Keratinocyte (primary cell): ENCODE measurements at regions not wholly inside any gene's neighbourhood (a gene's known extent, or its start where the extent isn't known, plus 50 kb on each side); places are given as distances from the start of the nearest gene placed in this dataset.

Experiments
- DNase-seq: peaks from one replicate; pipeline ENCODE4 v3.0.0-alpha.2; 2011; ENCODE audit warnings: low read depth, missing footprints, low spot score
- FAIRE-seq: peaks from 2 replicates; lab custom pipeline; 2011; peaks lifted over from hg19 to GRCh38; lab: Jason Lieb, UNC
- H2AFZ ChIP-seq: 2 replicates; pipeline ENCODE4 v1.6.0; 2012; ENCODE audit warnings: low read length, control low read depth, inconsistent platforms; ENCODE audit not compliant: control insufficient read depth
- H3K27ac ChIP-seq: 2 replicates; pipeline ENCODE4 v1.5.1; 2011; ENCODE audit warnings: low read length; ENCODE audit not compliant: control insufficient read depth, insufficient read depth
- H3K27me3 ChIP-seq: 3 replicates; pipeline ENCODE4 v1.6.0; 2011; ENCODE audit warnings: low read length; ENCODE audit not compliant: control insufficient read depth, insufficient read depth; ENCODE audit errors: extremely low read depth
- H3K36me3 ChIP-seq, 2 experiments: 2 replicates in 1 of 2; 3 replicates in 1 of 2; pipeline ENCODE4 v1.5.1; 2011; ENCODE audit warnings: low read length in 2 of 2, mild to moderate bottlenecking in 1 of 2; ENCODE audit not compliant: control insufficient read depth in 2 of 2, insufficient read depth in 2 of 2; ENCODE audit errors: extremely low read depth in 1 of 2
- H3K4me1 ChIP-seq: 3 replicates; pipeline ENCODE4 v1.5.1; 2011; ENCODE audit warnings: low read length; ENCODE audit not compliant: control insufficient read depth, insufficient read depth; ENCODE audit errors: extremely low read depth
- H3K4me2 ChIP-seq: 3 replicates; pipeline ENCODE4 v1.6.0; 2011; ENCODE audit warnings: low read depth, low read length; ENCODE audit not compliant: control insufficient read depth, insufficient read depth; ENCODE audit errors: extremely low read depth
- H3K4me3 ChIP-seq, 3 experiments: fragments of 200-600 bp in 1 of 3; sonication (generic) in 1 of 3; 2 replicates in 2 of 3; 3 replicates in 1 of 3; pipeline ENCODE4 v1.5.1; 2011 to 2016; ENCODE audit warnings: low read length in 3 of 3, mild to moderate bottlenecking in 3 of 3, control low read depth in 2 of 3, inconsistent platforms in 1 of 3, low read depth in 1 of 3, mixed read lengths in 1 of 3, mixed run types in 1 of 3, moderate library complexity in 1 of 3; ENCODE audit not compliant: control insufficient read depth in 2 of 3, insufficient read depth in 2 of 3; ENCODE audit errors: extremely low read depth in 1 of 3
- H3K79me2 ChIP-seq: 2 replicates; pipeline ENCODE4 v1.6.0; 2012; ENCODE audit warnings: low read length; ENCODE audit not compliant: control insufficient read depth, insufficient read depth
- H3K9ac ChIP-seq: 3 replicates; pipeline ENCODE4 v1.6.0; 2011; ENCODE audit warnings: low read length; ENCODE audit not compliant: control insufficient read depth, insufficient read depth; ENCODE audit errors: extremely low read depth
- H3K9me1 ChIP-seq: 3 replicates; pipeline ENCODE4 v1.6.0; 2011; ENCODE audit warnings: low read length; ENCODE audit not compliant: control insufficient read depth, insufficient read depth; ENCODE audit errors: extremely low read depth
- H3K9me3 ChIP-seq: 2 replicates; pipeline ENCODE4 v1.5.1; 2012; ENCODE audit warnings: low read depth, low read length; ENCODE audit not compliant: control insufficient read depth
- H4K20me1 ChIP-seq: 3 replicates; pipeline ENCODE4 v1.6.0; 2011; ENCODE audit warnings: low read length; ENCODE audit not compliant: control insufficient read depth, insufficient read depth; ENCODE audit errors: extremely low read depth
- EZH2 ChIP-seq: IDR thresholded peaks from one replicate; pipeline ENCODE4 v1.6.1; 2012; ENCODE audit warnings: inconsistent platforms, mild to moderate bottlenecking, low read length, moderate library complexity
- dilution Hi-C: fragments of 300-500 bp; cut with MboI; formaldehyde crosslinking; loops from one replicate; pipeline ENCODE4 v1.7.0; 2020; ENCODE audit warnings: low sequenced_read_pairs; ENCODE audit not compliant: extremely low pct_ligation_motif_present
- TF ChIP-seq, protein P1 (sequence below), 3 experiments: IDR thresholded peaks in 1 of 3; conservative IDR thresholded peaks in 1 of 3; optimal IDR thresholded peaks in 1 of 3; 2 replicates in 2 of 3; 3 replicates in 1 of 3; pipeline versions ENCODE3 to v1.5.1; 2011; ENCODE audit warnings: low read length in 3 of 3, mild to moderate bottlenecking in 3 of 3, moderate library complexity in 2 of 3, control low read depth in 1 of 3, inconsistent platforms in 1 of 3; ENCODE audit not compliant: insufficient read depth in 2 of 3; ENCODE audit errors: extremely low read depth in 1 of 3

DNA sequence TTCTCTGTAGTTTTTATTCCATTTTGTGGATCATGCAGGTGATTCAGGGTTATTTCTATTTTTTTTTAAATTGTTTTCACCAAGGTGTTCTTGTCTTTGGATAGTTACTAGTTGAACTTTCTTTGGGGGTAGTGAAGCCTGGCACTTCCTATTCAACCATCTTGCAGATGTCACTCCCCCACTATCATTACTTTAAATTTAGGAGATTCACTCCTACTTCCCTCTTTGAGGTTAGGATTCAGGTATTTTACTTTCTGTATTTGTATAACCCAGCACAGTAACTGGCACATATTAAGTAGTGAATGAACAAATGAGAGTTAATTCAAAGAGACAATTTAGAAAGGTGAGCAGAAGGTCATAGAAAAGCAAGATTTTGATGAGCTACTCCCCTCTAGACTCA lies 255.6 kb downstream of the ATP23 start:
- no peaks in the 10 kb centered on the region for H4K20me1 ChIP-seq
- FAIRE-seq: no peak
- no peaks in the 10 kb centered on the region for H3K27me3 ChIP-seq
- no peak overlapping the region for H3K4me2 ChIP-seq
- no peaks in the 10 kb centered on the region for H3K9me3 ChIP-seq
- TF ChIP-seq EZH2: no peak
- TF ChIP-seq, protein P1, sequence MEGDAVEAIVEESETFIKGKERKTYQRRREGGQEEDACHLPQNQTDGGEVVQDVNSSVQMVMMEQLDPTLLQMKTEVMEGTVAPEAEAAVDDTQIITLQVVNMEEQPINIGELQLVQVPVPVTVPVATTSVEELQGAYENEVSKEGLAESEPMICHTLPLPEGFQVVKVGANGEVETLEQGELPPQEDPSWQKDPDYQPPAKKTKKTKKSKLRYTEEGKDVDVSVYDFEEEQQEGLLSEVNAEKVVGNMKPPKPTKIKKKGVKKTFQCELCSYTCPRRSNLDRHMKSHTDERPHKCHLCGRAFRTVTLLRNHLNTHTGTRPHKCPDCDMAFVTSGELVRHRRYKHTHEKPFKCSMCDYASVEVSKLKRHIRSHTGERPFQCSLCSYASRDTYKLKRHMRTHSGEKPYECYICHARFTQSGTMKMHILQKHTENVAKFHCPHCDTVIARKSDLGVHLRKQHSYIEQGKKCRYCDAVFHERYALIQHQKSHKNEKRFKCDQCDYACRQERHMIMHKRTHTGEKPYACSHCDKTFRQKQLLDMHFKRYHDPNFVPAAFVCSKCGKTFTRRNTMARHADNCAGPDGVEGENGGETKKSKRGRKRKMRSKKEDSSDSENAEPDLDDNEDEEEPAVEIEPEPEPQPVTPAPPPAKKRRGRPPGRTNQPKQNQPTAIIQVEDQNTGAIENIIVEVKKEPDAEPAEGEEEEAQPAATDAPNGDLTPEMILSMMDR (optimal IDR thresholded peaks at IDR 0.05 in 1 of 3, IDR thresholded peaks at IDR 0.05 in 1 of 3, conservative IDR thresholded peaks at IDR 0.05 in 1 of 3; ENCODE audit: extremely low read depth in 1 of 3, insufficient read depth in 2 of 3, low read length in 3 of 3): no peak
- H3K4me1 ChIP-seq: no peaks in the 10 kb centered on the region
- no peak overlapping the region for H2AFZ ChIP-seq
- no peak overlapping the region for H3K27ac ChIP-seq
- H3K9ac ChIP-seq: no peak overlapping the region
- no peaks in the 10 kb centered on the region for H3K79me2 ChIP-seq
- dilution Hi-C loops: no loop called here
- no peak overlapping the region for H3K4me3 ChIP-seq
- no peaks in the 10 kb centered on the region for H3K36me3 ChIP-seq
- H3K9me1 ChIP-seq: no peaks in the 10 kb centered on the region
- no peak for DNase-seq

DNA sequence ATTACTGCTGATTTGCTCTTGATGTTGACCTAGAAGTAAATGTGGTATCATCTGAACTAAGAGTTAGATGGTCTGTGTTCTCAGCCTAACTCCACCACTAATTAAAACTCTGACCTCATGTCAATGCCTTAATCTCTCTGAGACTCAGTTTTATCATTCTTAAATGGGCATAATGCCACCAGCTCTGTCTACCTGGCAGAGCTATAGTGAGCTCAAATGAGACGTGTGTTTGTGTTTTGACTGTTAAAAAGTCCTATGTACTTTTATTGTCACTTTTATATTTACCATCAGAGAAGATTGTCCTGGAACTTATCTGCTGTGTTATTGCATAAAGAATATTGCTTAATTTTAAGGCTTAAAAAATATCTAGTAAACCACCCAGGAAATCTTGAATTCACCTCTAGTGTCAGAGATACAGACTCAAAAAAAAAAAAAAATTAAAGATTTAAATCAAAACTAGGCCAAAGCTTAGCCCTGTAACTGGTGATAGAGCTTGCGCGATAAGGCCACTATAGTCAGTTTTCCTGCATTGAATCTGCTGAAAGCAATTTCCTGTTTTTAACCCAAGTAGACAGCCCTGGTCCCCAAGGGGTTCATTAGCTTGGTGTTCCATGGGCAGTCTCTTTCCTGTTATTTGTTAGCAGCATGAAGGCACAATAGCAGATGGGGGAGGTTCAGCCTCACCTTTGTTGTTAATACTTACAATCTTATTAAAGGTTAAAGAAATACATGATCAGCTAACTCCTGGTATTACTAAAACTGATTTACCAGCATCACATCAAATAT lies 261.8 kb downstream of the ATP23 start:
- H3K27me3 ChIP-seq: no peaks in the 10 kb centered on the region
- TF ChIP-seq, protein P1 (optimal IDR thresholded peaks at IDR 0.05 in 1 of 3, IDR thresholded peaks at IDR 0.05 in 1 of 3, conservative IDR thresholded peaks at IDR 0.05 in 1 of 3; ENCODE audit: extremely low read depth in 1 of 3, insufficient read depth in 2 of 3, low read length in 3 of 3): no peak
- TF ChIP-seq EZH2: no peak
- no peak overlapping the region for H3K4me2 ChIP-seq
- no peak overlapping the region for H3K9ac ChIP-seq
- H3K4me3 ChIP-seq: no peak overlapping the region
- DNase-seq (no peak), FAIRE-seq (no peak)
- no peaks in the 10 kb centered on the region for H3K4me1 ChIP-seq
- no peak overlapping the region for H3K27ac ChIP-seq
- no peaks in the 10 kb centered on the region for H4K20me1 ChIP-seq
- H3K36me3 ChIP-seq: no peaks in the 10 kb centered on the region
- H2AFZ ChIP-seq: no peak overlapping the region
- dilution Hi-C loops: no loop called here
- no peaks in the 10 kb centered on the region for H3K9me3 ChIP-seq
- H3K9me1 ChIP-seq: no peaks in the 10 kb centered on the region
- H3K79me2 ChIP-seq: no peaks in the 10 kb centered on the region
